ENCODE measurements at regions not wholly inside any gene's neighbourhood (a gene's known extent, or its start where the extent isn't known, plus 50 kb on each side); places are given as distances from the start of the nearest gene placed in this dataset.

GRCh38 chr10:98330987-98331386, 63.0 kb upstream of the LOXL4 start:
- ChIA-PET POLR2A (no interaction called here), CTCF (ENCODE audit: low intra/inter-chr PET ratio) (no interaction called here)
- Histone ChIP-seq H3K9me3 (replicated peaks; ENCODE audit: control insufficient read depth, insufficient read depth, low read depth, low read length) (no peaks in the 10 kb centered on the region), H4K20me1 (replicated peaks; ENCODE audit: control insufficient read depth, insufficient read depth, low read length) (no peaks in the 10 kb centered on the region), H3K9ac (ENCODE audit: insufficient read depth in 1 of 2, low read depth in 2 of 2, low read length in 2 of 2) (no peak overlapping the region), H3K79me2 (ENCODE audit: control insufficient read depth, insufficient read depth, low read length) (no peaks in the 10 kb centered on the region), H3K36me3 (ENCODE audit: control insufficient read depth, insufficient read depth, low read length) (no peaks in the 10 kb centered on the region), H3K4me2 (ENCODE audit: insufficient read depth, low read length) (no peak overlapping the region), H3K4me1 (replicated peaks in 1 of 2; ENCODE audit: control insufficient read depth in 2 of 2, insufficient read depth in 2 of 2, low read length in 2 of 2) (no peaks in the 10 kb centered on the region), H3K9me1 (ENCODE audit: control insufficient read depth, insufficient read depth, low read length) (no peaks in the 10 kb centered on the region), H2AFZ (ENCODE audit: low read depth, low read length) (no peak overlapping the region), H3K4me3 (no peak overlapping the region), H3K27ac (ENCODE audit: extremely low read depth, low read depth, low read length) (no peak overlapping the region), H3K27me3 (ENCODE audit: control insufficient read depth in 2 of 2, insufficient read depth in 2 of 2, low read length in 2 of 2) (peaks cover 0 to 26% of the 10 kb centered on the region in 2 experiments; a peak in 4 of 5 replicates)
- no TSS peak for BruUV-seq (replicated peaks)
- no peak for FAIRE-seq
- no peak for ATAC-seq
- DNase-seq (ENCODE audit: extremely low read depth in 1 of 4, low spot score in 3 of 4) = no peak
- 6% methylated on average over 7 of the region's 7 CpGs for WGBS (ENCODE audit: insufficient coverage, low coverage, missing lambda C conversion rate)
- intact Hi-C loops (cut with micrococcal nuclease) = no loop called here
- TF ChIP-seq ZNF165 (CRISPR knock-in tag; IDR thresholded peaks at IDR 0.05; ENCODE audit: borderline replicate concordance) (no peak), TCF3 (CRISPR knock-in tag; IDR thresholded peaks at IDR 0.05) (no peak)
- in situ Hi-C loops (cut with MboI) = no loop called here

GRCh38 chr10:98328640-98329039, 60.6 kb upstream of the LOXL4 start:
- no peak for ATAC-seq
- CTCF ChIA-PET (ENCODE audit: low intra/inter-chr PET ratio) = no interaction called here
- no TSS peak for BruUV-seq (replicated peaks)
- H2AFZ ChIP-seq (ENCODE audit: low read depth, low read length) = no peak overlapping the region
- intact Hi-C loops (cut with micrococcal nuclease) = no loop called here
- no peaks in the 10 kb centered on the region for H3K9me3 ChIP-seq (replicated peaks; ENCODE audit: control insufficient read depth, insufficient read depth, low read depth, low read length)
- H3K79me2 ChIP-seq (ENCODE audit: control insufficient read depth, insufficient read depth, low read length) = no peaks in the 10 kb centered on the region
- no peak overlapping the region for H3K9ac ChIP-seq (ENCODE audit: insufficient read depth in 1 of 2, low read depth in 2 of 2, low read length in 2 of 2)
- no peaks in the 10 kb centered on the region for H3K9me1 ChIP-seq (ENCODE audit: control insufficient read depth, insufficient read depth, low read length)
- peaks cover 0 to 23% of the 10 kb centered on the region in 2 experiments; a peak in 4 of 5 replicates for H3K27me3 ChIP-seq (ENCODE audit: control insufficient read depth in 2 of 2, insufficient read depth in 2 of 2, low read length in 2 of 2)
- H4K20me1 ChIP-seq (replicated peaks; ENCODE audit: control insufficient read depth, insufficient read depth, low read length) = no peaks in the 10 kb centered on the region
- POLR2A ChIA-PET = interaction anchor here (0.6 kb wide), 1 partner anchor 326 kb away, joined by 3 read pairs; no protein-coding TSS in a partner anchor
- 40% methylated on average over 1 of the region's 1 CpG for WGBS (ENCODE audit: insufficient coverage, low coverage, missing lambda C conversion rate)
- FAIRE-seq = no peak
- peaks cover 0 to 2% of the 10 kb centered on the region in 2 experiments; a peak in 3 of 5 replicates for H3K4me1 ChIP-seq (replicated peaks in 1 of 2; ENCODE audit: control insufficient read depth in 2 of 2, insufficient read depth in 2 of 2, low read length in 2 of 2)
- no peaks in the 10 kb centered on the region for H3K36me3 ChIP-seq (ENCODE audit: control insufficient read depth, insufficient read depth, low read length)
- no peak overlapping the region for H3K4me3 ChIP-seq
- H3K27ac ChIP-seq (ENCODE audit: extremely low read depth, low read depth, low read length) = no peak overlapping the region
- DNase-seq (ENCODE audit: extremely low read depth in 1 of 4, low spot score in 3 of 4) = no peak
- no peak overlapping the region for H3K4me2 ChIP-seq (ENCODE audit: insufficient read depth, low read length)
- in situ Hi-C loops (cut with MboI) = no loop called here
- TF ChIP-seq ZBTB43 (CRISPR knock-in tag; IDR thresholded peaks at IDR 0.05) (no peak), ZNF449 (CRISPR knock-in tag; IDR thresholded peaks at IDR 0.05) (no peak), THRB (CRISPR knock-in tag; conservative IDR thresholded peaks at IDR 0.05) (no peak), ZBTB49 (CRISPR knock-in tag; IDR thresholded peaks at IDR 0.05; ENCODE audit: borderline replicate concordance) (no peak), MCM3 (IDR thresholded peaks at IDR 0.05) (no peak), LEF1 (IDR thresholded peaks at IDR 0.05) (no peak), ILF3 (IDR thresholded peaks at IDR 0.05; ENCODE audit: borderline replicate concordance) (no peak), MCM2 (IDR thresholded peaks at IDR 0.05; ENCODE audit: low read depth) (no peak)
